IMR-90 (cell line): ENCODE measurements at regions not wholly inside any gene's neighbourhood (a gene's known extent, or its start where the extent isn't known, plus 50 kb on each side); places are given as distances from the start of the nearest gene placed in this dataset.

Source experiments
- ATAC-seq: fragments of 200-7000 bp; cut with Tn5 transposase; 2 replicates; pipeline ENCODE4 v1.9.1; 2020; ENCODE audit warnings: low read depth, mild to moderate bottlenecking, moderate library complexity
- BruUV-seq: library from RNA; stranded (reverse); fragments of 400-500 nt; replicated peaks from 2 replicates; lab custom pipeline; 2021; lab: Mats Ljungman, UMichigan
- CTCF ChIA-PET: fragments of 300-600 bp; formaldehyde crosslinking; extraction: SDS; loops from one replicate; lab custom pipeline; 2021; ENCODE audit warnings: antibody characterized with exemption; lab: Yijun Ruan, JAX
- POLR2A ChIA-PET: fragments of 300-600 bp; sonication (Branson Sonifier 250); formaldehyde crosslinking; loops from one replicate; lab custom pipeline; 2022; ENCODE audit warnings: antibody characterized with exemption; ENCODE audit not compliant: unreplicated experiment; lab: Charles Lee
- DNase-seq: peaks from one replicate; pipeline ENCODE4 v3.0.0; 2013
- H2AFZ ChIP-seq: replicated peaks from 2 replicates; pipeline ENCODE3; 2013; ENCODE audit warnings: low read length, mild to moderate bottlenecking; ENCODE audit not compliant: poor library complexity
- H2AK5ac ChIP-seq: 2 replicates; pipeline ENCODE4 v1.6.1; 2013; ENCODE audit warnings: low read depth, low read length, inconsistent platforms
- H2AK9ac ChIP-seq: replicated peaks from 2 replicates; pipeline ENCODE3; 2013; ENCODE audit warnings: mild to moderate bottlenecking, low read depth, low read length, moderate library complexity; ENCODE audit not compliant: poor library complexity
- H2BK120ac ChIP-seq: 2 replicates; pipeline ENCODE4 v1.6.1; 2013; ENCODE audit warnings: low read depth, low read length, inconsistent platforms
- H2BK15ac ChIP-seq: 3 replicates; pipeline ENCODE4 v1.6.1; 2013; ENCODE audit warnings: low read depth, low read length, inconsistent platforms
- H2BK20ac ChIP-seq: 2 replicates; pipeline ENCODE4 v1.6.1; 2013; ENCODE audit warnings: low read depth, mild to moderate bottlenecking, inconsistent platforms, low read length, moderate library complexity
- H2BK5ac ChIP-seq: 2 replicates; pipeline ENCODE4 v1.6.1; 2013; ENCODE audit warnings: mild to moderate bottlenecking, low read depth, low read length, inconsistent platforms; ENCODE audit not compliant: poor library complexity, severe bottlenecking
- H3K14ac ChIP-seq: replicated peaks from 2 replicates; pipeline ENCODE4 v1.6.1; 2013; ENCODE audit warnings: low read depth, low read length, inconsistent platforms
- H3K18ac ChIP-seq: 2 replicates; pipeline ENCODE4 v1.6.1; 2013; ENCODE audit warnings: low read depth, low read length, control low read depth
- H3K23ac ChIP-seq: 2 replicates; pipeline ENCODE4 v1.6.1; 2013; ENCODE audit warnings: low read depth, low read length, inconsistent platforms
- H3K27ac ChIP-seq: 2 replicates; pipeline ENCODE4 v1.5.1; 2013; ENCODE audit warnings: mild to moderate bottlenecking, control low read depth, low read length; ENCODE audit not compliant: insufficient read depth
- H3K27me3 ChIP-seq: 2 replicates; pipeline ENCODE4 v1.6.1; 2013; ENCODE audit warnings: low read length; ENCODE audit not compliant: control insufficient read depth, insufficient read depth
- H3K36me3 ChIP-seq: 2 replicates; pipeline ENCODE4 v1.6.1; 2013; ENCODE audit warnings: low read length, mixed read lengths; ENCODE audit not compliant: control insufficient read depth, insufficient read depth
- H3K4ac ChIP-seq: 2 replicates; pipeline ENCODE4 v1.6.1; 2013; ENCODE audit warnings: low read depth, low read length, inconsistent platforms
- H3K4me1 ChIP-seq: 2 replicates; pipeline ENCODE4 v1.6.1; 2013; ENCODE audit warnings: low read length, mixed read lengths; ENCODE audit not compliant: control insufficient read depth, insufficient read depth
- H3K4me2 ChIP-seq: 2 replicates; pipeline ENCODE4 v1.6.1; 2013; ENCODE audit warnings: low read depth, mild to moderate bottlenecking, control low read depth, low read length, moderate library complexity
- H3K4me3 ChIP-seq: 2 replicates; pipeline ENCODE4 v1.5.1; 2013; ENCODE audit warnings: low read depth, mild to moderate bottlenecking, control low read depth, low read length, moderate library complexity; ENCODE audit not compliant: insufficient read depth
- H3K56ac ChIP-seq: 2 replicates; pipeline ENCODE4 v1.6.1; 2013; ENCODE audit warnings: low read length, inconsistent platforms; ENCODE audit not compliant: insufficient read depth; ENCODE audit errors: extremely low read depth
- H3K79me1 ChIP-seq, 2 experiments: 2 replicates each; pipeline ENCODE4 v1.6.1; 2013; ENCODE audit warnings: low read length in 2 of 2, inconsistent platforms in 1 of 2, low read depth in 1 of 2
- H3K9ac ChIP-seq: 2 replicates; pipeline ENCODE4 v1.6.1; 2013; ENCODE audit warnings: low read depth, low read length, control low read depth
- H3K9me1 ChIP-seq: 2 replicates; pipeline ENCODE4 v1.6.1; 2013; ENCODE audit warnings: low read length, inconsistent platforms; ENCODE audit not compliant: insufficient read depth
- H3K9me3 ChIP-seq: 2 replicates; pipeline ENCODE4 v1.6.1; 2013; ENCODE audit warnings: low read length; ENCODE audit not compliant: control insufficient read depth, insufficient read depth
- H4K20me1 ChIP-seq: 2 replicates; pipeline ENCODE4 v1.6.1; 2013; ENCODE audit warnings: low read length, inconsistent platforms; ENCODE audit not compliant: insufficient read depth
- H4K5ac ChIP-seq: 2 replicates; pipeline ENCODE4 v1.6.1; 2013; ENCODE audit warnings: mild to moderate bottlenecking, low read depth, low read length, control low read depth
- H4K8ac ChIP-seq, 2 experiments: 2 replicates each; pipeline ENCODE4 v1.6.1; 2013; ENCODE audit warnings: low read depth in 2 of 2, low read length in 2 of 2, control low read depth in 1 of 2, inconsistent platforms in 1 of 2
- H4K91ac ChIP-seq: 2 replicates; pipeline ENCODE4 v1.6.1; 2013; ENCODE audit warnings: low read depth, low read length, inconsistent platforms; ENCODE audit not compliant: insufficient read depth
- CTCF ChIP-seq: conservative IDR thresholded peaks from 2 replicates; pipeline ENCODE4 v1.5.1; 2012; ENCODE audit warnings: mild to moderate bottlenecking, low read depth, low read length, improper control_type of control experiment
- MAZ ChIP-seq: IDR thresholded peaks from 2 replicates; pipeline ENCODE4 v1.6.1; 2012; ENCODE audit warnings: low read depth, mild to moderate bottlenecking, low read length, improper control_type of control experiment, moderate library complexity, borderline replicate concordance
- POLR2A ChIP-seq: IDR thresholded peaks from 2 replicates; pipeline ENCODE4 v1.6.1; 2012; ENCODE audit warnings: mild to moderate bottlenecking, low read depth, low read length
- WGBS, 2 experiments: methylation state at CpG; one replicate each; pipeline versions ENCODE4 v1.1.5 to v1.1.7; 2013; ENCODE audit warnings: missing lambda C conversion rate in 2 of 2; ENCODE audit not compliant: insufficient read length in 1 of 2; ENCODE audit errors: extremely low coverage in 2 of 2; 5-methylcytosine and 5-hydroxymethylcytosine counted together
- dilution Hi-C: fragments of 300-500 bp; cut with HindIII; formaldehyde crosslinking; loops from one replicate; pipeline ENCODE4 v1.14.3; 2018; ENCODE audit warnings: low sequenced_read_pairs; ENCODE audit not compliant: unreplicated experiment
- in situ Hi-C: fragments of 300-500 bp; cut with MboI; formaldehyde crosslinking; loops from 3 replicates; pipeline ENCODE4 v1.14.3; 2019; ENCODE audit warnings: low sequenced_read_pairs, inconsistent platforms, mixed read lengths
- intact Hi-C: fragments of 100-400 bp; cut with micrococcal nuclease; formaldehyde crosslinking; loops from 2 replicates; pipeline ENCODE4 v1.10.0; 2022

- CTCF ChIA-PET: interaction anchor here (2.0 kb wide), 1 partner anchor 11 kb away, joined by 6 read pairs; no protein-coding TSS in a partner anchor
- Histone ChIP-seq H3K4me1 (peaks cover 18% of the 10 kb centered on the region), H4K5ac (no peak overlapping the region), H3K79me1 (no peaks in the 10 kb centered on the region), H4K91ac (no peak overlapping the region), H3K4me3 (no peak overlapping the region), H3K36me3 (no peaks in the 10 kb centered on the region), H3K9me1 (no peaks in the 10 kb centered on the region; the same call in 1 of the 2 replicates), H2BK20ac (no peak overlapping the region), H3K14ac (no peak overlapping the region), H3K23ac (no peak overlapping the region), H3K56ac (no peak overlapping the region), H4K8ac (no peak overlapping the region), H4K20me1 (no peaks in the 10 kb centered on the region), H2AK5ac (no peak overlapping the region), H3K18ac (no peak overlapping the region), H2AFZ (no peak overlapping the region), H3K4ac (no peak overlapping the region), H3K9ac (no peak overlapping the region), H3K27me3 (no peaks in the 10 kb centered on the region), H3K27ac (no peak overlapping the region), H2BK120ac (no peak overlapping the region), H3K4me2 (no peak overlapping the region), H2BK5ac (no peak overlapping the region), H2BK15ac (no peak overlapping the region), H3K9me3 (no peaks in the 10 kb centered on the region), H2AK9ac (no peak overlapping the region)
- intact Hi-C loops: no loop called here
- no CpG with 5 or more reads among the region's 4 CpGs for WGBS, 2 experiments
- dilution Hi-C loops: no loop called here
- in situ Hi-C loops: no loop called here
- ATAC-seq (no peak), DNase-seq (no peak)
- BruUV-seq: no TSS peak
- POLR2A ChIA-PET: no interaction called here
- TF ChIP-seq POLR2A (no peak), MAZ (no peak), CTCF (no peak)
These were observed 112.9 kb upstream of the ACSL4 start for GRCh38 chrX:109845996-109846395.
